ENCODE measurements at regions not wholly inside any gene's neighbourhood (a gene's known extent, or its start where the extent isn't known, plus 50 kb on each side); places are given as distances from the start of the nearest gene placed in this dataset.
A peak's percentile ranks its signal among the peaks of the same experiment; 100 is the strongest.

- no peak overlapping the region for H3K9ac ChIP-seq (replicated peaks; ENCODE audit: extremely low read depth, insufficient read depth, low read length)
- no peaks in the 10 kb centered on the region for H3K9me1 ChIP-seq (replicated peaks; ENCODE audit: control insufficient read depth, extremely low read depth, insufficient read depth, low read length)
- no peaks in the 10 kb centered on the region for H3K36me3 ChIP-seq (ENCODE audit: control insufficient read depth in 2 of 2, extremely low read depth in 1 of 2, insufficient read depth in 2 of 2, low read length in 2 of 2)
- dilution Hi-C loops (cut with MboI; ENCODE audit: extremely low pct_ligation_motif_present, low sequenced_read_pairs) = no loop called here
- H3K27me3 ChIP-seq (ENCODE audit: control insufficient read depth in 2 of 2, insufficient read depth in 2 of 2, low read length in 2 of 2) = no peaks in the 10 kb centered on the region
- intact Hi-C loops (cut with micrococcal nuclease) = no loop called here
- H3K9me3 ChIP-seq (replicated peaks; ENCODE audit: control insufficient read depth, insufficient read depth, low read length) = no peaks in the 10 kb centered on the region
- no peak overlapping the region for H3K27ac ChIP-seq (ENCODE audit: insufficient read depth, low read depth, low read length)
- FAIRE-seq (no peak), DNase-seq (ENCODE audit: low read depth, low spot score) (no peak)
- H3K4me2 ChIP-seq (ENCODE audit: insufficient read depth, low read length) = no peak overlapping the region
- H3K79me2 ChIP-seq (ENCODE audit: control insufficient read depth, insufficient read depth, low read length) = no peaks in the 10 kb centered on the region
- H4K20me1 ChIP-seq (replicated peaks; ENCODE audit: control insufficient read depth, extremely low read depth, insufficient read depth, low read length) = no peaks in the 10 kb centered on the region
- no peak overlapping the region for H3K4me3 ChIP-seq (replicated peaks in 1 of 3; ENCODE audit: insufficient read depth in 1 of 3, low read depth in 1 of 3, low read length in 3 of 3)
- H2AFZ ChIP-seq (ENCODE audit: low read depth, low read length) = peak overlapping the region; percentile 93
- TF ChIP-seq MYC (IDR thresholded peaks at IDR 0.05; ENCODE audit: low read depth, low read length) (no peak), MAX (IDR thresholded peaks at IDR 0.05; ENCODE audit: insufficient read depth, insufficient read length) (no peak), GATA2 (IDR thresholded peaks at IDR 0.05; ENCODE audit: insufficient read depth, insufficient read length, low read depth, low read length) (no peak), EZH2 (IDR thresholded peaks at IDR 0.05; ENCODE audit: borderline replicate concordance, low read depth, low read length, severe bottlenecking) (no peak), POLR2AphosphoS5 (IDR thresholded peaks at IDR 0.05; ENCODE audit: insufficient read depth, low read depth, low read length) (no peak), POLR2A (IDR thresholded peaks at IDR 0.05; ENCODE audit: low read depth, low read length) (no peak), FOS (IDR thresholded peaks at IDR 0.05; ENCODE audit: borderline replicate concordance, insufficient read depth, low read length) (no peak), JUN (IDR thresholded peaks at IDR 0.05; ENCODE audit: borderline replicate concordance, insufficient read depth, insufficient read length, low read depth) (no peak), CTCF (IDR thresholded peaks at IDR 0.05; ENCODE audit: extremely low read depth in 1 of 2, insufficient read depth in 1 of 2, low read depth in 1 of 2, low read length in 2 of 2) (no peak)
- H3K4me1 ChIP-seq (ENCODE audit: control insufficient read depth, extremely low read depth, insufficient read depth, low read length) = peaks cover 13% of the 10 kb centered on the region
- ChIA-PET POLR2A (no interaction called here), CTCF (interaction anchor here (0.8 to 1.5 kb wide), 5 partner anchors 9 to 869 kb away, joined by 3 to 7 read pairs (median 4); no protein-coding TSS in a partner anchor)
- no TSS peak for BruUV-seq (replicated peaks)
These were observed 318.5 kb upstream of the TBL1XR1 start for GRCh38 chr3:177515786-177516157.
